NCI-H82 treated with DMSO at 0.1 percent for 48 hours (cell line): ENCODE measurements at regions not wholly inside any gene's neighbourhood (a gene's known extent, or its start where the extent isn't known, plus 50 kb on each side); places are given as distances from the start of the nearest gene placed in this dataset.
"Not testable (repeated sequence)": the region's sequence is repeated elsewhere in the genome, so short reads cannot be mapped to it uniquely, and the experiment has no call there.

Source experiments
- DNase-seq: peaks from one replicate; lab custom pipeline; 2025; ENCODE audit not compliant: unreplicated experiment; lab: John Stamatoyannopoulos, UW

DNA sequence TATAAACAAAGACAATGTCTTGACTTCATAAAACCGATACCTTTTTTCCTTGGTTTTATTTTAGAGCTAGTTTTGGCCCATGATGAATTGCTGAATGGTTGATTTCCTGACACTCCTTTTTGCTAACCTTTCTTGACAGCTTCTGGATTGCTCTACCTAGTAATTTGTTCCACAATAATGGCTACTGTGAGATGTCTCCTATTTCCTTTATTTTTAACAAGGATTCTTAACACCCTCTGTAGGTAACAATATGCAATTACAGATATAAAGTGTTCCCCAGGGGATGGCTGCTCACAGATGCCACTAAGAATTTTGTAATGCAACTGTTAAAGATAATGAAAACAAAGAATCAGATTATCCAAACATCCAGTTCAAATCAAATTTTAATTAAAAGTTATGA is 100.8 kb upstream of the ATP5MC3 start:
- peak; percentile 36 for DNase-seq

DNA sequence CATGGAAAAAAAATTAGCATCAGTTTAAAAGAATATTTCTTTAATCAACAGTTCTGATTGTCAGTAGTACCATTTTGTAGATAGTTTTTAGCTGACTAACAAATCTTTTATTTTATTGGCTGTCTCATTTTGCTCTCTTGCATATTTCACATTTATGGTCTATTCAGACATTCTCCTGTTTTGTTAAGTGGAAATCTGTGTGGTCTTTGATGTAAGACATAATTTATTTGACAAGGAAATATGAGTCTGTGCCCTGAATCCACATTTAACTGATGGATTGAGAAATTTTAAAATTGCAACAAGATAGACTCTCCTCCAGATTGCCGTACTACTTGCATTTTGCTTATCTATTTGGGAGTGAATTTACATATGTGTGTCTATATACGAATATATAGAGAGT is 96.3 kb upstream of the ATP5MC3 start:
- no peak for DNase-seq

DNA sequence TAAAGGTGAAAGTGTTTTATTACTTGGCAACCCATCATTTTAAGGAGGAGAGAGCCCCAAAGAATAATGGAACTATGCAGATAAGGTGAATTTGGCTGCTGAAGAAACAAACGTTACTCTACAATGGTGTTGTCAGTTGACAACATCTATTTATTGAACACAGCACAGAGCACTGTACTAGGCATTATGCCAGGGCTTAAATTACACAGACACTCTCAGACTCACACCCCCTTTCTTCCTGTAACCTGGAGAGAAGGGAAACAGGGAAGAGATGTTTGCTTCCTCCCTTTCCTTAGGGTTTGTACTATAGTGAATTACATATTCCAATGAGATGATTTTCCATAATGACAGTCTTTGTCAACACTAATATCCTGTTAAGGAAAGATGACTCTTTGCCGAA is 94.0 kb upstream of the ATP5MC3 start:
- DNase-seq, result no peak

DNA sequence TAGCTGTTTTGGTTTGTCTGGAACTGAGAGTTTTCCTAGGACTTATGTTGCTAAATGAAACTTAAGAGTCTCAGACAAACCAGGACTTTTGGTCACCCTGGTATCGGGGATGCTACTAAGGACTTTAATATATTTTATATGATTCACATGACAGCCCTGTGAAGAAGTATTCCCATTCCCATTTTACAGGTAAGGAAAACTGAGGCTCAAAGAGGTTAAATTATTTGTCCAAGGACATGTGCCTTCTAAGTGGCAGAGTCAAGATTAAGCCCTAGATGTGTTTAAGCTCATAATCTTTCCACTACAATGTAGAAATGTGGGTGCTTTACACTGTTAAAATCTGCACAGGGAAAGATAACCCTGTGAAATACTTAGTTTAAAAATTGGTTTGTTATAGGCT is 77.7 kb upstream of the ATP5MC3 start:
- no peak for DNase-seq

DNA sequence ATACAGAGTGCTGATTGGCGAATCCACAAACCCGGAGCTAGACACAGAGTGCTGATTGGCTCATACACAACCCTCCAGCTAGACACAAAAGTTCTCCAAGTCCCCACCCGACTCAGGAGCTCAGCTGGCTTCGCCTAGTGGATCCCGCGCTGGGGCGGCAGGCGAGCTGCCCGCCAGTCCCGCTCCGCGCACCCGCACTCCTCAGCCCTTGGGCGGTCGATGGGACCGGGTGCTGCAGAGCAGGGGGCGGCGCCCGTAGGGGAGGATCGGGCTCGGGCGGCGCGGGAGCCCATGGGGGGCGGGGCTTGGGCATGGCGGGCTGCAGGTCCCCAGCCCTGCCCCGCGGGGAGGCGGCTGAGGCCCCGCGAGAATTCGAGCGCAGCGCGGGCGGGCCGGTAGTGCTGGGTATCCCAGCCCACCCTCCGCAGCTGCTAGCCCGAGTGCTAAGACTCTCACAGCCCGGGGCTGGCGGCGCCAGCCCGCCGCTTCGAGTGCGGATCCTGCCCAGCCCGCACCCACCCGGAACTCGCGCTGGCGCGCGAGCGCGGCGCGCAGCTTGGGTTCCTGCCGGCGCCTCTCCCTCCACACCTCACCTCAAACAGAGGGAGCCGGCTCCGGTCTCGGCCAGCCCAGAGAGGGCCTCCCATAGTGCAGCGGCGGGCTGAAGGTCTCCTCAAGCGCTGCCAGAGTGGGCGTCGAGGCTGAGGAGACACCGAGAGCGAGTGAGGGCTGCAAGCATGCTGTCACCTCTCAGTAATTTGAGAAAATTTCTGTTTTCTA is 75.5 kb upstream of the ATP5MC3 start:
- DNase-seq, result no peak

DNA sequence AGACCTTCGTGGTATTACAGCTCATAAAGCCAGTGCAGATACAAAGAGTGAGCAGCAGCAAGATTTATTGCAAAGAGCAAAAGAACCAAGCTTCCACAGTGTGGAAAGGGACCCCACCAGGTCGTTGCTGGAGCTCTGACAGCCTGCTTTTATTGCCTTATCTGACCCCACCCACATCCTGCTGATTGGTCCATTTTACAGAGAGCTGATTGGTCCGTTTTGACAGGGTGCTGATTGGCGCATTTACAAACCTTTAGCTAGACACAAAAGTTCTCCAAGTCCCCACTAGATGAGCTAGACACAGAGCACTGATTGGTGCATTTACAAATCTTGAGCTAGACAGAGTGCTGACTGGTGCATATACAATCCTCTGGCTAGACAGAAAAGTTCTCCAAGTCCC is 74.9 kb upstream of the ATP5MC3 start:
- DNase-seq, result not testable (repeated sequence)

DNA sequence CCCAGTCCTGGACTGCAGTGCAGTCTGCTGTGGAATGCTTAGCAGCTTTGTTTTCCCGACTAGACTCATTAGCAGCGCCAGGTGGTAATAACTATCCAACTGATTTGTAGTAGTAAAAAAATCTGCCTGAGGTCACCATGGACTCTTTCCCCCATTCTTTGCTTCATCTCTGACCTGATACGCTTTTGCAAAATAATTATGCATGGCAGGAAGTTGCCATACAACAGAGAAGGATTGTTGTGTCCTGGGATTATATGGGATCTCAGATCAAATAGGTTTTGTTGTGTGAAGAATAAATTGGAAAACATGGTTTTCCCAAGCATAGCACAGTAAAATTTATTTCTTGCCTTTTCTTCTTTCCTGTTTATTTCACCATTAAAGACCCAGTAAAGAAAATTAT is 72.4 kb upstream of the ATP5MC3 start:
- no peak for DNase-seq

DNA sequence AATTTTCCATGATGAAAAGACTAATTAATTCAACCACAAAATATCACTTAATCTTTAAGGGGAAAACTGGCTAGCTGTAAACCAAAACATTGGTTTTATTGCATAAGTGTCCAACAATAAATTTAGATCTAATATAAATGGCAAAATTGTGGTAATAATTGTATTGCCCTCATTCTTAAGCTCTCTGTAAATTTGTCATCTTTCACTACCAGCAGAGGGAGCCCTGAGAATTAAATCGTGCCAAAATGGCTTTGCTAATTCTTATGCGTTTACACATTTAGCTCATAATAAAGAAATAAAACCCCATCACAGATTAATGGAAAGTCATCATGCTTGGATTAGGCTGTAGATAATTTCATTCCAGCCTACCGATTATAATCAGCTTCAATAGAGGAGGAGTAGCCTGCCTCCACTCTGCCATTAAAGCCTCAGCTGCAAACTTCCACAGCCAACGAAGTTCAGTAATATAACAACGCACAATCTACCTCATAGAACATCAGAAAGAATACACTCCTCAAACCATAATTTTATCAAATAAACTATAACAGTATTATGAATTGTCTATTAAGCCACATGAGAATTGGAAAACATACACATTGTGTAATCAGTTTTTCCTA is 70.0 kb upstream of the ATP5MC3 start:
- peak; percentile 20 for DNase-seq

DNA sequence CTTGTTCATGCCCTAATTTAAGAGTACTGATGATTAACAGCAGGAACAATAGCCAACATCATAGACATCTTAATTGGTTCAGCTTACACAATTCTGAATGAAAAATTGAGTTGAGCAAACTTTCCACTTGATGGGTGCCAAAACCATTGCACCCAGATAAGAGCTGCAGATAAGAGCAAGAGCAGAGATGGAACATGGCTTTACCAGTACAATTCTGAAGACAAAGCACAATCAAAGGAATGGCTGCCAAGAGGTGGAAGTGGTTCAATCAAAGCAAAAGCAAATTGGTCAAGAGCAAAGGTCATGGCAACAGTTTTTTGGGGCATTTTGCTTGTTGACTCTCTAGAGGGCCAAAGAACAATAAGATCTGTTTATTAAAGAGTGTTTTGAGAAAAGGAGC is 65.6 kb upstream of the ATP5MC3 start:
- DNase-seq, result no peak

DNA sequence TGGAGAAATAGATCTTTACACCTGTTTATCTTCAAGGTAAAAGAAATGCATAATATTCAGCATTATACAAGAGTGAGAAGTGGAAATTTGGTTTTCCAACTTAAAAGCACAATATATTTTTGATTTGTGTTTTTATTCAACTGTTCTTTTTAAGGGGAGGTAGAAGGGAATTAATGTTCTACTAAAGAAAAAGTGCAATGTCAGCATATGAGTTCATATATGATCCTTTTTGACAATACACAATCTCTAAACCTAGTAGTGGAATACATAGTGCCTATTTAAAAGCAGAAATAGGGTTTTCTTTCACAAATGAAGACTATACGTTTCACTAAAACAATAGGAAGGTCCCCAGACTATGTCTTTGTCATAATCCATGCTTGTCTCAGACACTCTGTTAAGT is 63.2 kb upstream of the ATP5MC3 start:
- DNase-seq, result no peak

DNA sequence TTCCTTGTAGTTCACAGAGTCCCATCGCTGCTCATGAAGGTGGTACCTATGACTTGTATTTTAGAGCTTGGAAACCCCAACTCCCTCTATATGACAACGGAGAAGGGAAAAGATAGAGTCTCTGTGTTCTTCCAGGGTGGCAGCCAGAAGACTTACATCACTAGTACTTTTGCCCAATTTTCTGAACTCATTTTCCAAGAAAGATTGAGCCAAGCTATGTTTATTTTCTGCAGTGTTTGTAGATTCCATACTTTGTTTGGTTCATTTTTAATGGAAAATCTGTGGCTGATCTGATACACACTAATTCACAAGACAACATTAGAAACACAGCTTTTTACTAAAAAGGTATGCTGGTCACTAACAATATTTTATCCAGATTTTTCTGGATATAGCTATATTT is 60.2 kb upstream of the ATP5MC3 start:
- DNase-seq, result no peak

DNA sequence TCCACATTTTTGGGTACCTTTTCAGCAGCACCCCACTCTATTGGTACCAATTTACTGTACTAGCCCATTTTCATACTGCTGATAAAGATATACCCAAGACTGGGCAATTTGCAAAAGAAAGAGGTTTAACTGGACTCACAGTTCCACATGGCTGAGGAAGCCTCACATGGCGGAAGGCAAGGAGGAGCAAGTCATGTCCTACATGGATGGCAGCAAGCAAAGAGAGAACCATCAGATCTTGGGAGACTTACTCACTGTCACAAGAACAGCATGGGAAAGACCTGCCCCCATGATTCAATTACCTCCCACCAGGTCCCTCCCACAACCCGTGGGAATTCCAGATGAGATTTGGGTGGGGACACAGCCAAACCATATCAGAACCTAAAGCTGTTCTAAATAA is 58.5 kb upstream of the ATP5MC3 start:
- not testable (repeated sequence) for DNase-seq

DNA sequence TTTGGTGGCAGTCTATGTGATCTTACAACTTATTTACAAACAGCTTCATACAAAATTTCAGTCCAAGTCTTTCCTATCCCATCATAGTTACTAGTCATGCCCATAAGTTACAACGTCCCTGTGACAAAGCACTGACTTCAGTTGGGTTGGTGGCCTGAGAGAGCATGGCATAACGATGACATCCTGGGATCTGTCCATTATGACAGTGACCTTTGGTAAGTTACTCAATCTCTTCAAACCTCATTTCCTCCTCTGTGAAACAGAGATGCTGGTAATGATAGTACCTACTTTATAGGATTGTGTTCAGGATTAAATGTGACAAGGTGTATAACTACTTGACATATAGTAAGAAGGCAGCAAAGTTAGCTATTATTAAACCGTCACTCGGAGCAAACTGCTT is 55.4 kb upstream of the ATP5MC3 start:
- no peak for DNase-seq

DNA sequence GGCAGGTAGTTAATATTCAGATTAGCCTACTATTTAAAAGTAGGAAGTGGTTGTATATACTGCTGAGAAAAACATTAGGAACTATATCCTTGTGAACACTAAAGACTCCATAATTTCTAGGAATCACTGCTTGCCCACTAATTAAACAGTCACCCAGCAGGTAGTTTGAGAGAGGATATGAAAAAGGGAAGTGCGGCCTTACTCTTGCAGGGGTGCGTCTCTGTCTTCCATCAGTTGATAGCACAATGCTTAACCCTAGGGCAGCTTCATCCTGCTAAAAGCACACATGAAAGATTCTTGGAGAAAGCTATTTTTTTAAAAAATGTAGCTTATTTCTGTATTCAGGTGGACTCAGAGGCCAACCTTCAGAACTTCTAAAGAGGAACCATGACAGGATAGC is 53.1 kb upstream of the ATP5MC3 start:
- no peak for DNase-seq

DNA sequence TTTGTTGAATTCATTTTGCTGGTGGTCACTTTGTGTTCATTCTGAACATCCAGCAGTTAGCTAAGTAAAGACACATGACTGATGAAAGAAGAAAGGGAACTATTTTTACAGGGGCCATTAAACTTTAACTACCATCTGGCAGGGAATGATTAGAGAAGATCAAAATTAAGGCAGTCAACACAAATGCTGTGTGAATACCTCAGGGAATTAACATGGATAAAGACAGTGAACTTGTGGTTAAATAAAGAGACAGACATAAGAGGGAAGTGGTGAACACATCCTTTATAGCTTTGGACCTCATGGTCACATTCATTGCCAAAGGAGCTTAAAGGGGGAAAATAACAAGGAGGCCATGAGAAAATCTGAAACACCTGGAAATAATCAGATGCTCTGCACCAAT is 52.6 kb upstream of the ATP5MC3 start:
- DNase-seq, result peak; percentile 76

DNA sequence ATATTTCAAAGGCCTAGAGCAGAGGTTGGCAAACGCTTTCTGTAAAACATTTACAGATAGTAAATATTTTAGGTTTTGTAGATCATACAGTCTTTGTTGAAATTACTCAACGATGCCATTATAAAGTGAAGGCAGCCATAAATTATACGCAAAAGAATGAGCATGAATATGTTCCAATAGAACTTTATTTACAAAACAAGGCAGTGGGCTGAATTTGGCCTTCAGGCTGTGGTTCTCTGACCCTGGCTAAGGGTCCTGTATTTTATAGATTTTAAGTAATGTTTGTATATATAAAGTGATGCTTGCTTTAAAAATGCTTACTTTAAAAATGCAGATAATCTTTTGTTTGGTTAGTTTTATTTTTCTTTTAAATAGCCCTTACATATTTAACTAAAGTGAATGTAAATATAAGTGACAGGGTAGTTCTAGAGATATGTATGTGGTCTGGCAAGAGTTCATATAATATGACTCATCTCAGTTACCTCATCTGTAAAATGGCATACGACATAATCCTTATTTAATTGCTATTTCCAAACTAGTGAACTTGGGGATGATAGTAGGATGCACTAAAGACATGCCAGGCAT is 51.7 kb upstream of the ATP5MC3 start:
- no peak for DNase-seq
